GM23248 (cell line): ENCODE measurements at regions not wholly inside any gene's neighbourhood (a gene's known extent, or its start where the extent isn't known, plus 50 kb on each side); places are given as distances from the start of the nearest gene placed in this dataset.

ENCODE experiments used
- EZH2 ChIP-seq: fragments of 200-600 bp; sonication (generic); IDR thresholded peaks from 2 replicates; pipeline ENCODE4 v1.6.1; 2018; ENCODE audit warnings: antibody characterized with exemption, mild to moderate bottlenecking; ENCODE audit not compliant: insufficient read depth, poor library complexity, severe bottlenecking
- EZH2phosphoT487 ChIP-seq: fragments of 200-600 bp; sonication (generic); IDR thresholded peaks from 2 replicates; pipeline ENCODE4 v1.6.1; 2018; ENCODE audit warnings: antibody characterized with exemption, moderate library complexity, mild to moderate bottlenecking, low read depth; ENCODE audit not compliant: insufficient read depth

DNA sequence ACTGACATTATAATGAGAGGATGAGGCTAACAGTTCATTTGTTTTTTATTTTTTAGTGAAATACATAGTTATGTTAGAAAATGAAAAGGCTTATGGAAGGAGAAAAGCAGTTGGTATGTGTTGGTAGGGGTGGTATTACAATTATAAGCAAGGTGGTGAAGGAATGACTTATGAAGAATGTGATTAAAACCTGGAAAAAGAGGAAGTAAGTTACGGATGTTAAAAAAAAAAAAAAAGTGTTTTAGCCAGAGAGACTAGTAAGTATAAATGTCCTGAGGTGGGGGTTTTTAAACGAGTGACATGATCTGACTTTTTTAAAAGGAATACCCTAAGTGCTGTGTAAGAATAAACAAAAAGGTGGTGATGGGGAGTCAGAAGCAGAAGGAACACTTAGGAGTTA, 206.8 kb downstream of the IL15 start:
- no peak for TF ChIP-seq EZH2
- TF ChIP-seq EZH2phosphoT487 = no peak
